IMR-90 (cell line): ENCODE measurements at regions not wholly inside any gene's neighbourhood (a gene's known extent, or its start where the extent isn't known, plus 50 kb on each side); places are given as distances from the start of the nearest gene placed in this dataset.

ENCODE experiments used
- ATAC-seq: fragments of 200-7000 bp; cut with Tn5 transposase; 2 replicates; pipeline ENCODE4 v1.9.1; 2020; ENCODE audit warnings: low read depth, mild to moderate bottlenecking, moderate library complexity
- BruUV-seq: library from RNA; stranded (reverse); fragments of 400-500 nt; replicated peaks from 2 replicates; lab custom pipeline; 2021; lab: Mats Ljungman, UMichigan
- CTCF ChIA-PET: fragments of 300-600 bp; formaldehyde crosslinking; extraction: SDS; loops from one replicate; lab custom pipeline; 2021; ENCODE audit warnings: antibody characterized with exemption; lab: Yijun Ruan, JAX
- POLR2A ChIA-PET: fragments of 300-600 bp; sonication (Branson Sonifier 250); formaldehyde crosslinking; loops from one replicate; lab custom pipeline; 2022; ENCODE audit warnings: antibody characterized with exemption; ENCODE audit not compliant: unreplicated experiment; lab: Charles Lee
- DNase-seq: peaks from one replicate; pipeline ENCODE4 v3.0.0; 2013
- H2AFZ ChIP-seq: replicated peaks from 2 replicates; pipeline ENCODE3; 2013; ENCODE audit warnings: low read length, mild to moderate bottlenecking; ENCODE audit not compliant: poor library complexity
- H2AK5ac ChIP-seq: 2 replicates; pipeline ENCODE4 v1.6.1; 2013; ENCODE audit warnings: low read depth, low read length, inconsistent platforms
- H2AK9ac ChIP-seq: replicated peaks from 2 replicates; pipeline ENCODE3; 2013; ENCODE audit warnings: mild to moderate bottlenecking, low read depth, low read length, moderate library complexity; ENCODE audit not compliant: poor library complexity
- H2BK120ac ChIP-seq: 2 replicates; pipeline ENCODE4 v1.6.1; 2013; ENCODE audit warnings: low read depth, low read length, inconsistent platforms
- H2BK15ac ChIP-seq: 3 replicates; pipeline ENCODE4 v1.6.1; 2013; ENCODE audit warnings: low read depth, low read length, inconsistent platforms
- H2BK20ac ChIP-seq: 2 replicates; pipeline ENCODE4 v1.6.1; 2013; ENCODE audit warnings: low read depth, mild to moderate bottlenecking, inconsistent platforms, low read length, moderate library complexity
- H2BK5ac ChIP-seq: 2 replicates; pipeline ENCODE4 v1.6.1; 2013; ENCODE audit warnings: mild to moderate bottlenecking, low read depth, low read length, inconsistent platforms; ENCODE audit not compliant: poor library complexity, severe bottlenecking
- H3K14ac ChIP-seq: replicated peaks from 2 replicates; pipeline ENCODE4 v1.6.1; 2013; ENCODE audit warnings: low read depth, low read length, inconsistent platforms
- H3K18ac ChIP-seq: 2 replicates; pipeline ENCODE4 v1.6.1; 2013; ENCODE audit warnings: low read depth, low read length, control low read depth
- H3K23ac ChIP-seq: 2 replicates; pipeline ENCODE4 v1.6.1; 2013; ENCODE audit warnings: low read depth, low read length, inconsistent platforms
- H3K27ac ChIP-seq: 2 replicates; pipeline ENCODE4 v1.5.1; 2013; ENCODE audit warnings: mild to moderate bottlenecking, control low read depth, low read length; ENCODE audit not compliant: insufficient read depth
- H3K27me3 ChIP-seq: 2 replicates; pipeline ENCODE4 v1.6.1; 2013; ENCODE audit warnings: low read length; ENCODE audit not compliant: control insufficient read depth, insufficient read depth
- H3K36me3 ChIP-seq: 2 replicates; pipeline ENCODE4 v1.6.1; 2013; ENCODE audit warnings: low read length, mixed read lengths; ENCODE audit not compliant: control insufficient read depth, insufficient read depth
- H3K4ac ChIP-seq: 2 replicates; pipeline ENCODE4 v1.6.1; 2013; ENCODE audit warnings: low read depth, low read length, inconsistent platforms
- H3K4me1 ChIP-seq: 2 replicates; pipeline ENCODE4 v1.6.1; 2013; ENCODE audit warnings: low read length, mixed read lengths; ENCODE audit not compliant: control insufficient read depth, insufficient read depth
- H3K4me2 ChIP-seq: 2 replicates; pipeline ENCODE4 v1.6.1; 2013; ENCODE audit warnings: low read depth, mild to moderate bottlenecking, control low read depth, low read length, moderate library complexity
- H3K4me3 ChIP-seq: 2 replicates; pipeline ENCODE4 v1.5.1; 2013; ENCODE audit warnings: low read depth, mild to moderate bottlenecking, control low read depth, low read length, moderate library complexity; ENCODE audit not compliant: insufficient read depth
- H3K56ac ChIP-seq: 2 replicates; pipeline ENCODE4 v1.6.1; 2013; ENCODE audit warnings: low read length, inconsistent platforms; ENCODE audit not compliant: insufficient read depth; ENCODE audit errors: extremely low read depth
- H3K79me1 ChIP-seq, 2 experiments: 2 replicates each; pipeline ENCODE4 v1.6.1; 2013; ENCODE audit warnings: low read length in 2 of 2, inconsistent platforms in 1 of 2, low read depth in 1 of 2
- H3K9ac ChIP-seq: 2 replicates; pipeline ENCODE4 v1.6.1; 2013; ENCODE audit warnings: low read depth, low read length, control low read depth
- H3K9me1 ChIP-seq: 2 replicates; pipeline ENCODE4 v1.6.1; 2013; ENCODE audit warnings: low read length, inconsistent platforms; ENCODE audit not compliant: insufficient read depth
- H3K9me3 ChIP-seq: 2 replicates; pipeline ENCODE4 v1.6.1; 2013; ENCODE audit warnings: low read length; ENCODE audit not compliant: control insufficient read depth, insufficient read depth
- H4K20me1 ChIP-seq: 2 replicates; pipeline ENCODE4 v1.6.1; 2013; ENCODE audit warnings: low read length, inconsistent platforms; ENCODE audit not compliant: insufficient read depth
- H4K5ac ChIP-seq: 2 replicates; pipeline ENCODE4 v1.6.1; 2013; ENCODE audit warnings: mild to moderate bottlenecking, low read depth, low read length, control low read depth
- H4K8ac ChIP-seq, 2 experiments: 2 replicates each; pipeline ENCODE4 v1.6.1; 2013; ENCODE audit warnings: low read depth in 2 of 2, low read length in 2 of 2, control low read depth in 1 of 2, inconsistent platforms in 1 of 2
- H4K91ac ChIP-seq: 2 replicates; pipeline ENCODE4 v1.6.1; 2013; ENCODE audit warnings: low read depth, low read length, inconsistent platforms; ENCODE audit not compliant: insufficient read depth
- BHLHE40 ChIP-seq: fragments of 150-350 bp; IDR thresholded peaks from 2 replicates; pipeline ENCODE4 v1.6.1; 2016; ENCODE audit warnings: mild to moderate bottlenecking, low read depth, low read length
- CEBPB ChIP-seq: IDR thresholded peaks from 2 replicates; pipeline ENCODE4 v1.6.1; 2012; ENCODE audit warnings: low read depth, low read length, improper control_type of control experiment
- CHD1 ChIP-seq: IDR thresholded peaks from 2 replicates; pipeline ENCODE4 v1.6.1; 2012; ENCODE audit warnings: low read depth, low read length, improper control_type of control experiment
- FOS ChIP-seq: fragments of 150-350 bp; IDR thresholded peaks from 2 replicates; pipeline ENCODE4 v1.6.1; 2016; ENCODE audit warnings: low read depth, low read length
- MAFK ChIP-seq: IDR thresholded peaks from 2 replicates; pipeline ENCODE4 v1.6.1; 2012; ENCODE audit warnings: low read depth, low read length, improper control_type of control experiment
- MAZ ChIP-seq: IDR thresholded peaks from 2 replicates; pipeline ENCODE4 v1.6.1; 2012; ENCODE audit warnings: low read depth, mild to moderate bottlenecking, low read length, improper control_type of control experiment, moderate library complexity, borderline replicate concordance
- MXI1 ChIP-seq: IDR thresholded peaks from 2 replicates; pipeline ENCODE4 v1.6.1; 2012; ENCODE audit warnings: low read depth, mild to moderate bottlenecking, low read length, moderate library complexity, borderline replicate concordance
- NFE2L2 ChIP-seq: fragments of 150-350 bp; IDR thresholded peaks from 2 replicates; pipeline ENCODE4 v1.6.1; 2016; ENCODE audit warnings: low read depth, mild to moderate bottlenecking, low read length
- POLR2A ChIP-seq: IDR thresholded peaks from 2 replicates; pipeline ENCODE4 v1.6.1; 2012; ENCODE audit warnings: mild to moderate bottlenecking, low read depth, low read length
- RAD21 ChIP-seq: IDR thresholded peaks from 2 replicates; pipeline ENCODE4 v1.6.1; 2012; ENCODE audit warnings: low read length, improper control_type of control experiment
- RCOR1 ChIP-seq: IDR thresholded peaks from 2 replicates; pipeline ENCODE4 v1.6.1; 2012; ENCODE audit warnings: mild to moderate bottlenecking, low read length, improper control_type of control experiment; ENCODE audit not compliant: insufficient replicate concordance
- RFX5 ChIP-seq: IDR thresholded peaks from 2 replicates; pipeline ENCODE4 v1.8.0; 2012; ENCODE audit warnings: low read depth, mild to moderate bottlenecking, low read length, moderate library complexity
- SMC3 ChIP-seq: fragments of 150-350 bp; IDR thresholded peaks from 2 replicates; pipeline ENCODE4 v1.6.1; 2016; ENCODE audit warnings: low read depth, mild to moderate bottlenecking, antibody characterized with exemption, low read length, moderate library complexity
- dilution Hi-C: fragments of 300-500 bp; cut with HindIII; formaldehyde crosslinking; loops from one replicate; pipeline ENCODE4 v1.14.3; 2018; ENCODE audit warnings: low sequenced_read_pairs; ENCODE audit not compliant: unreplicated experiment
- in situ Hi-C: fragments of 300-500 bp; cut with MboI; formaldehyde crosslinking; loops from 3 replicates; pipeline ENCODE4 v1.14.3; 2019; ENCODE audit warnings: low sequenced_read_pairs, inconsistent platforms, mixed read lengths
- intact Hi-C: fragments of 100-400 bp; cut with micrococcal nuclease; formaldehyde crosslinking; loops from 2 replicates; pipeline ENCODE4 v1.10.0; 2022
- TF ChIP-seq, protein P1 (sequence below): fragments of 150-350 bp; IDR thresholded peaks from 2 replicates; pipeline ENCODE4 v1.6.1; 2017; ENCODE audit warnings: mild to moderate bottlenecking, antibody characterized with exemption, low read length, low read depth
- TF ChIP-seq, protein P2 (sequence below): conservative IDR thresholded peaks from 2 replicates; pipeline ENCODE4 v1.5.1; 2012; ENCODE audit warnings: mild to moderate bottlenecking, low read depth, low read length, improper control_type of control experiment
- TF ChIP-seq, protein P3 (sequence below): fragments of 150-350 bp; IDR thresholded peaks from 2 replicates; pipeline ENCODE4 v1.6.1; 2016; ENCODE audit warnings: low read depth, mild to moderate bottlenecking, low read length, moderate library complexity, borderline replicate concordance

DNA sequence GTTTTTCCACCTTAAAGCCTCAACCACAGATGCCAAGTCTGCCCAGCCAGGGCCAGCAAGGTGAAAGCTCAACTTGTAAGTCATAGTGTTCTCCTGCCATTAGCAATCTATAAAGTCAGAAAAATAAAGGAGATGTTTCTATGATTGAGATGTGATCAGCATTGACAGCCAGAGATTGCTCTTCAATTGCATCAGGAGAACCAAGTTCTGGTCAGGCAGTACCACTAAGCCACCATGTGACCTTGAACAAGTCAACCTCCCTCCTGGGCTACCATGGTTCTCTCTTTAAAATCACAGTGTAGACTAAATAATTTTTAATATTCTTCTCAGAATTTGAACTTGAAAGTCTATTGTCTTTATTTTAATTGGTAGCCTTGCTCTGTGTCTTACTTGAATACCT lies 220.3 kb upstream of the HES1 start:
- Histone ChIP-seq H3K4ac (no peak overlapping the region), H4K5ac (no peak overlapping the region), H4K20me1 (no peaks in the 10 kb centered on the region), H3K4me3 (no peak overlapping the region), H3K4me2 (no peak overlapping the region), H2AK5ac (no peak overlapping the region), H2BK120ac (no peak overlapping the region), H3K27ac (no peak overlapping the region), H3K14ac (no peak overlapping the region), H3K79me1 (no peaks in the 10 kb centered on the region), H3K4me1 (no peaks in the 10 kb centered on the region), H2BK5ac (no peak overlapping the region), H2AK9ac (no peak overlapping the region), H3K9ac (no peak overlapping the region), H3K23ac (no peak overlapping the region), H3K18ac (no peak overlapping the region), H3K9me3 (no peaks in the 10 kb centered on the region), H2AFZ (no peak overlapping the region), H3K56ac (no peak overlapping the region), H4K91ac (no peak overlapping the region), H3K27me3 (peaks cover 16% of the 10 kb centered on the region), H4K8ac (no peak overlapping the region), H3K36me3 (no peaks in the 10 kb centered on the region), H2BK20ac (no peak overlapping the region), H3K9me1 (no peaks in the 10 kb centered on the region), H2BK15ac (no peak overlapping the region)
- ChIA-PET CTCF (interaction anchor here (1.1 kb wide), 1 partner anchor 10 kb away, joined by 6 read pairs; no protein-coding TSS in a partner anchor), POLR2A (no interaction called here)
- ATAC-seq (no peak), DNase-seq (no peak)
- TF ChIP-seq RFX5 (no peak), BHLHE40 (no peak), MAFK (no peak), FOS (no peak), MXI1 (no peak), NFE2L2 (no peak), RCOR1 (no peak), MAZ (no peak), POLR2A (no peak), CHD1 (no peak), CEBPB (no peak), SMC3 (no peak), RAD21 (no peak)
- TF ChIP-seq, protein P1, sequence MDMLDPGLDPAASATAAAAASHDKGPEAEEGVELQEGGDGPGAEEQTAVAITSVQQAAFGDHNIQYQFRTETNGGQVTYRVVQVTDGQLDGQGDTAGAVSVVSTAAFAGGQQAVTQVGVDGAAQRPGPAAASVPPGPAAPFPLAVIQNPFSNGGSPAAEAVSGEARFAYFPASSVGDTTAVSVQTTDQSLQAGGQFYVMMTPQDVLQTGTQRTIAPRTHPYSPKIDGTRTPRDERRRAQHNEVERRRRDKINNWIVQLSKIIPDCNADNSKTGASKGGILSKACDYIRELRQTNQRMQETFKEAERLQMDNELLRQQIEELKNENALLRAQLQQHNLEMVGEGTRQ = no peak
- TF ChIP-seq, protein P2, sequence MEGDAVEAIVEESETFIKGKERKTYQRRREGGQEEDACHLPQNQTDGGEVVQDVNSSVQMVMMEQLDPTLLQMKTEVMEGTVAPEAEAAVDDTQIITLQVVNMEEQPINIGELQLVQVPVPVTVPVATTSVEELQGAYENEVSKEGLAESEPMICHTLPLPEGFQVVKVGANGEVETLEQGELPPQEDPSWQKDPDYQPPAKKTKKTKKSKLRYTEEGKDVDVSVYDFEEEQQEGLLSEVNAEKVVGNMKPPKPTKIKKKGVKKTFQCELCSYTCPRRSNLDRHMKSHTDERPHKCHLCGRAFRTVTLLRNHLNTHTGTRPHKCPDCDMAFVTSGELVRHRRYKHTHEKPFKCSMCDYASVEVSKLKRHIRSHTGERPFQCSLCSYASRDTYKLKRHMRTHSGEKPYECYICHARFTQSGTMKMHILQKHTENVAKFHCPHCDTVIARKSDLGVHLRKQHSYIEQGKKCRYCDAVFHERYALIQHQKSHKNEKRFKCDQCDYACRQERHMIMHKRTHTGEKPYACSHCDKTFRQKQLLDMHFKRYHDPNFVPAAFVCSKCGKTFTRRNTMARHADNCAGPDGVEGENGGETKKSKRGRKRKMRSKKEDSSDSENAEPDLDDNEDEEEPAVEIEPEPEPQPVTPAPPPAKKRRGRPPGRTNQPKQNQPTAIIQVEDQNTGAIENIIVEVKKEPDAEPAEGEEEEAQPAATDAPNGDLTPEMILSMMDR = no peak
- TF ChIP-seq, protein P3, sequence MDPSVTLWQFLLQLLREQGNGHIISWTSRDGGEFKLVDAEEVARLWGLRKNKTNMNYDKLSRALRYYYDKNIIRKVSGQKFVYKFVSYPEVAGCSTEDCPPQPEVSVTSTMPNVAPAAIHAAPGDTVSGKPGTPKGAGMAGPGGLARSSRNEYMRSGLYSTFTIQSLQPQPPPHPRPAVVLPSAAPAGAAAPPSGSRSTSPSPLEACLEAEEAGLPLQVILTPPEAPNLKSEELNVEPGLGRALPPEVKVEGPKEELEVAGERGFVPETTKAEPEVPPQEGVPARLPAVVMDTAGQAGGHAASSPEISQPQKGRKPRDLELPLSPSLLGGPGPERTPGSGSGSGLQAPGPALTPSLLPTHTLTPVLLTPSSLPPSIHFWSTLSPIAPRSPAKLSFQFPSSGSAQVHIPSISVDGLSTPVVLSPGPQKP = no peak
- in situ Hi-C loops (no loop called here), intact Hi-C loops (no loop called here), dilution Hi-C loops (no loop called here)
- no TSS peak for BruUV-seq
